ENCODE measurements at regions not wholly inside any gene's neighbourhood (a gene's known extent, or its start where the extent isn't known, plus 50 kb on each side); places are given as distances from the start of the nearest gene placed in this dataset.
"Not testable (repeated sequence)": the region's sequence is repeated elsewhere in the genome, so short reads cannot be mapped to it uniquely, and the experiment has no call there.

DNA sequence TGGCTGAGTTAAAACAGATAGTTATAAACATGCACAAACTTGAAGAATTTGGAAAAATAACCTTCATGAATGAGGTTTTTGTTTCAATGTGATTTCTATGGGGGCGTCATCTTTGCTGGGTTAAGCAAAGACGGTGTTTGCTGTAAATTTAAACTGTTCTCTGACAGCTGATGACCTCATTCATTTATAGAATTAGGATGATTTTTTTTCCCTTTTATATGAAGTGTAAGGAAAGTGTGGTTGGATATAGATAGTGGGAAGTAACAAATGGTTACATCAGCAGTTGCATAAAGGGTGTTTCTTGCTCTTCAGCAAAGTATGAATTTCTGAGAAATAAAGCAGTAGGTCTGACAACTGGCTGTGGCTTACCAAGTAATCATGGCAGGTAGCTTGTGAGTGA, 137.2 kb upstream of the CENPW start:
- intact Hi-C loops (cut with micrococcal nuclease), result no loop called here

DNA sequence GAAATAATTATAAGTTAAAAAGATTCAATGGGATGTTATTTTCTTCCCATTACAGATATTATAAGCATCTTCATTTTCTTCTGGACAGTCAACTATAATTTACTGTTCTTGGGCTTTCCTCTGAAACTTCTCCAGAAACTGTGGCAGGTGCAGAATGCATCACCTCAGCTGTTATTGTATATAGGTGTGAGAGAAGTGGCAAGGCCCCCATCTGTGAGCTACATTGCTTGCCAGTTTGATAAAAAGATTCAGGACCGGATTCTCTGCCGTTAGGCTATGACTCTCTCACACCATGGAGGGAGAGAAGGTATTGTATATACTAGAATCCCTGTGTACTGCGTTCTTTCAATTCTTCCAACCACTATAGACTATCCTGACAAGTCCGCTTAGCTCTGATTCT, 135.8 kb upstream of the CENPW start:
- intact Hi-C loops (cut with micrococcal nuclease), result no loop called here

DNA sequence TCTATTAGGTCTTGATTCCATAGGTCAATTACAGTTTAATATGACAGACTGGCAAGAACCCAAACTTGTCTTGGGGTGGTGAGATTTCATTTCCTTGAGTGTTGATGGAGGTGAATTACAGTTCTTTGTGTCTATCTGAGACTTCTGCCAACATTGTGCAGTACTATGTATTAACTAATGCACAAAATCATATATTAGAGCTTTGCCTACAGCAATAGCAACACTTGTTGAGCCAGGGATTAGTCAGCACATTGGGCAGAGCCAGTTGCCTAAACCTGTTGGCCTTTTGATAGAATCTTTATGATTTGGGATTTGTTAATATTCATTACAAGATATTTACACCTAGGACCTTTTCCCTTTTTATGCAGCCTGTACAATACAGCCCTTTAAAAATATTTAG, 135.3 kb upstream of the CENPW start:
- intact Hi-C loops (cut with micrococcal nuclease), result no loop called here

DNA sequence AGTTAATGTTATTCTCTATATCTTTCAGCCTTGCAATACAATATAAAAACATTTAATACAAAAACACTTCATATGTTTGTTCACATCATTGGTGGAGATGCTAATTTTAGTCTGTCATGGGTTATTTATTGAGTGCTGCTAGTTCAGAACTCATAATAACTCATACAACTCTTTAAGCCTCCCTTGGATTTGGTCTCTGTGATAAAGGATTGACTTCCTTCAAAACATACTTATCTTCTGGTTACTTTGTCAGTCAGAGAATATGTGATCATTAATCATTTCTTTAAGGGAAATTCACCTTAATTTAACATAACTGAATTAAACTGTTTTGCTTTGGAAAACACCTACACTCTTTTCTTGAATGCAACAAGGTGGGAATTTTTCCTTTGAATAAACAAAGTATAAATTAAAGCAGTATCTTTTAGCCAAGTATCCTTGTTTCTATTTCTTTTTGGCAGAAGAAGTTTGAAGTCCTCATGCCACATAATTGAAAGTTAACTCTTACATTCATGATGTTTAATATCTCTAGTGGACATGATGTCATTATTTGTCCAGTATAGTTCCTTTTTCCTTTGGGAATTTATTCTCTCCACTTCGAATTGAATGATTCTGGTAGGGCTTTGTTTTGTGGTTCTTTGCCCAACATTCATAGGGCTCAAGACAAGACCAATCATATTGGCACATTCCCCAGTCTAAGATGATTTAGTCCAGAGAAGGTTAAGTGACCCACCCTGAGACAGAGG, 133.2 kb upstream of the CENPW start:
- intact Hi-C loops (cut with micrococcal nuclease), result no loop called here

DNA sequence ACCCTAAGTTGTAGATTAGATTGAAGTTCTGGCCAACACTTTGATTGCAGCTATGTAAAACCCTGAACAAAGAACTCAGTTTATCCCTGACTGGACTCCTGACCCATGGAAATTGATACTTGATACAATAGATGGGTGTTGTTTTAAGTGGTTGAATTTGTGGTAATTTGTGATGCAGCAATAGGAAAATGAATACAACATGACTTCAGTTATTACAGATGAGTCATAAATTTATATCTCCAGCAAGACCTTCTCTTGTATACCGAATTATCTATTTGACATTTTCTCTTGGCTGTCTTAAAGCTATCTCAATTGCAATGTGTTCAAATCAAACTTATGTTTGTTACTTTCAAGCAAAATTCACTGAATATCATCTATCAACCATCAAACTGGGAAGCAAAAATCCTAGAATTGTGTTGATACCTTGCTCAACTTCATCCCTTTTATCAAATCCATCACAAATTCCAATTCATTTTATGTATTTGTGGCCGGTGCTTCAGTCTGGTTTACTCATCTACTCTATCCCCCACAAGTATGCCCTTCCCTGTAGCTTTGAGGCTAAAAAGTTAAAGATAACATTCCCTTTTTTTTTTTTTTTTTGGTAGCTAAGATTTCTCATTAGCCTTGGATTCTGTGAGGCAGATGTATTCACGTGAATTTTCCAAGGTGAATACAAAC, 129.4 kb upstream of the CENPW start:
- intact Hi-C loops (cut with micrococcal nuclease), result no loop called here

DNA sequence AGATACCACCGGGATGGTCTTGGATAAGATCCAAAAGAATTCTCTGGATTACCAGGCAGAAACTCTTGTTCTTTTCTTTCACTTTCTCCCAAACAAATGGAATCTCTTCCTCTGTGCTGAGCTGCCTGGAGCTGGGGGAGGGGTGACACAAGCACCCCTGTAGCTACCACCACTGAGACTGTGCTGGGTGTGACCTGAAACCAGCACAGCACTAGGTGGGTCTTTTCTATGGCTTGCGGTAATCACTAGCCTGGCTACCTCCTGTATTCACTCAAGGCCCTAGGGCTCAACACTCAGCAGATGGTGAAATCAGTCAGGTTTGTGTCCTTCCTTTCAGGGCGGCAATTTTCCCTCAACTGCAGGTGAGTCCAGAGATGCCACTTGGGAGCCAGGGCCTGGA, 122.4 kb upstream of the CENPW start:
- intact Hi-C loops (cut with micrococcal nuclease), result no loop called here

DNA sequence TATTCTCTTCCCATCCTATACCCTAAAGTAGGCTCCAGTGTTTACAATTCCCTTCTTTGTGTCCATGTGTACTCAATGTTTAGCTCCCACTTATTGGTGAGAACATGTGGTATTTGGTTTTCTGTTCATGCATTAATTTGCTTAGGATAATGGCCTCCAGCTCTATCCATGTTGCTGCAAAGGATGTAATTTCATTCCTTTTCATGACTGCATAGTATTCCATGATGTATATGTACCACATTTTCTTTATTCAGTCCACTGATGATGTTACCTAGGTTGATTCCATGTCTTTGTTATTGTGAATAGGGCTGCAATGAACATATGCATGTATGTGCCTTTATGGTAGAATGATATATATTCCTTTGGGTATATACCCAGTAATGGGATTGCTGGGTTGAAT, 119.0 kb upstream of the CENPW start:
- intact Hi-C loops (cut with micrococcal nuclease), result not testable (repeated sequence)

DNA sequence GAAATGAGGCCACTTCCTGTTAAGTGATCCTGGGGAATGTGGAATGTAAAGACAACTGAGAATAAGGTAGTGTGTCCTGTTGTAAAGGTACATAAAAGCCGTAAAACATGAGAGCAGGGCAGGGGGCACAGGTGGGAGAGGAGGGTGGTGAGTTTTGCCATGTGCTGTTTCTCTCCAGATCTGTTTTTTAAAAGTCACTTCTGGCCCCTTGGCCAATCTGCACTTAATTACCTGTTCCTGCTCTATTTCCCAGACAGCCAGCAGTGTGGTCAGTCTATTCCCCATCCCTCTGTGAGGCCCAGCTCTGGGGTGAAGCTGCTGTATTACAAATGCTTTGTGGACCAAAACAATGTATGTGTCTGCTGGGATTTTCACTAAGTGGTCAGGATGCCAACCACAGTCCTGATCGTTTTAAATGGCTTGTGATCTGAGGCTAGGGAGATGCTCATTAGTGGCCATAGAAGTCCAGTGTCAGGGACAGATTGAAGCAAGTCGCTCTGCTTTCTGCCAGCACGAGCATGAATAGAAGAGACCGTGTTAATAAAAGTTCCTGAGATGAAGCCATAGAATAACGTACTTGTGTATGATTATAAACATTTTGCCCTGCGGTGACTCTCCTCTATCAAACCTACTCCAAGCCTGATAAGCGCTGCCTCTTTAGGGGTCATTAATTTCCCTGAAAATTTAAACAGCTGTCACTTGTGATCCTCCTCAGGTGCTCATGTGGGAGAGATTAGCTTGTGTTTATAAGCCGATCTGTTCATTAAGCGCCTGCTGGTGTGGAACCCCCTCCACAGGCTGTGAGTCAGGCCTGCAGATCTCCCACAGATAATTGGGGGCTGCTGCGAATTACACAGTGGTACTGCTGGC, 111.8 kb upstream of the CENPW start:
- intact Hi-C loops (cut with micrococcal nuclease), result no loop called here

DNA sequence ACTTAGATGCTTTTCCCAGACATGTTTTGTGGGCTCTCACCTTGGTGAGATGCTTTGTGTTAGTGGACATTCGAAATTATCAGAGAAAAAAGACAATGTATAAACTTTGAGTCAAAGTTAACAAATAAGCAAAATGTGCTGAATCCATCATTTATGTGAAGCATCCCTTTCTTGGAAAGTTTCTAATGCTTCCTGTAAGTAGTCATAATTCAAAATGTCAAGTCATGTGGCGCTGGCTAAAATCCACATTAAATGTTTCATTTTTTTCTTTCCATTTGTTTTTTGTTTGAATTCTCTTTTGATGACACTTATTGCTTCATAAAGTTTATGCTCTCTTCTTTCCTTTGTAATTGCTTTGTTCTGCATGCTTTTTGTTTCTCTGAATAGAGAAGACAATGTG, 107.2 kb upstream of the CENPW start:
- intact Hi-C loops (cut with micrococcal nuclease), result no loop called here

DNA sequence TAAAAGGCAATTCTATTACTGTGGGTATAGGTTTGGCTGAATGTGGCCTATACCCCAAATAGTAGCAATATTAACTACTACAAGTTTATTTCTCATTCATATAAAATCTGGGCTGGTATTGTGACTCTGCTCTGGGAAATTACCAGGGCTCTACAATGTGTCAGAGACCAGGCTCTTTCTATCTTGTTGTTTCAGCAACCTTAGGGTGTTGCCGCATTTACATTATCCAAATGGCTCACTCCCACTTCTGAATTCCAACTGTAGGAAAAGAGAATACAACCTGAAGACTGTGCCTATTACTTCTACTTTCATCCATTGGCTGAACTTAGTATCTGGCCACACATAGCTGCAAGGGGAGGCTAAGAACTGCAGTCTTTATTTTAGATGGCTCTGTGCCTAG, 106.7 kb upstream of the CENPW start:
- intact Hi-C loops (cut with micrococcal nuclease), result no loop called here

DNA sequence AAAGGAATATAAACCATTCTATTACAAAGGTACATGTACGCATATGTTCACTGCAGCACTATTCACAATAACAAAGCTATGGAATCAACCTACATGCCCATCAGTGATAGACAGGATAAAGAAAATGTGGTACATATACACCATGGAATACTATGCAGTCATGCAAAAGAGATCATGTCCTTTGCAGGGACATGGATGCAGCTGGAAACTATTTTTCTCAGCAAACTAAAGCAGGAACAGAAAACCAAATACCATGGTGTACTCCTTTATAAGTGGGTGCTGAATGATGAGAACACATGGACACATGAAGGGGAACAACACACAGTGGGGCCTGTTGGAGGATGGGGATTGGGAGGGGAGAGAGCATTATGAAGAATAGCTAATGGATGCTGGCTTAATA, 104.6 kb upstream of the CENPW start:
- intact Hi-C loops (cut with micrococcal nuclease), result no loop called here

DNA sequence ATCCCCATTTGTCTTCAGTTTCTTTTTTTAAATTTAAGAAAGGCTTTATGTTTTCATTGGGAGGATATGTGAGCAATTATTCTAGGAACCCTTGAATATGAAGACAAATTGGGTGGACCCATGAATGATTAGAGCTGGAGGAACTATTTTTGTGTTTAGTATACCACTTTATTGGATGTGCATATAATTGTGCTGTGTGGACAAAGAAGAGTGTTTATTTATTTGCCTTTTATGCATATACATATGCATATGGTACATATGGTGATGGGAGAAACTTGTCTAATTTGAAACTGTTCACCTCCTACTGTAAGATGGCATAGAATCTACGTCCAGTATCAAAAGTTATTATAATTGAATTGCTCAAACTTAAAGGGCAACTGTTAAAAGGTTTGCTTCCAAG, 94.8 kb upstream of the CENPW start:
- intact Hi-C loops (cut with micrococcal nuclease), result no loop called here

DNA sequence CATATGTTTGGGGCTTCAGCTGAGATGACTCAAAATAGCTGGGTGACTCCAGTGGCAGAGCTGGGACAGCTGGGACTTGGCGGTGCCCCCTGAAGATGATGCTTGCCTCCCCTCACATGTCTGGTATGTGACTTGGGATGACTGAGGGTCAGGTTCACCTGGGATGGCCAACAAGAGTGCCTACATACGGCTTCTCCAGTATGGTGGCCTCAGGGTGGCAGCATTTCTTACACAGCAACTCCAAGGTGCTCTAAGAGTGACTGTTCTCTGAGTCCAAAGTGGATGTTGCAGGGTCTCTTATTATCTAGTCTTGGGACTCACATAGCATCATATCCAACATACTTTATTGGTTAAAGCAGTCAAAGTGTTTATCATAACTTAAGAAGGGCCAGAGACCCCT, 87.8 kb upstream of the CENPW start:
- intact Hi-C loops (cut with micrococcal nuclease), result no loop called here

DNA sequence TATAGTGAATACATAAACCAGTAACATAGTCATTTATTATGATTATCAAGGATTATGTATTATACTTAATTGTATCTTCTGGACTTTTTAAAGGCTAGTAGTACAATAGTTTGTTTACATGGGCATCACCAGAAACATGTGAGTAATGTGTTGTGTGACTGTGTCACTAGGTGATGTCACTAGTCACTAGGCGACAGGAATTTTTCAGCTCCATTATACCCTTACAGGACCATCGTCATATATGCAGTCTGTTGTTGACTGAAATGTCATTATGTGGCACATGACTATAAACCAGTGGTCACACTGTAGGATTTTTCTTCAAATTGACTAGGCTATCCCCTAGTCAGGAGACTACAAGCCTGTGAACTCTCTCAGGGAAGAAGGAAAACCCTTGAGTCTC, 86.5 kb upstream of the CENPW start:
- intact Hi-C loops (cut with micrococcal nuclease), result no loop called here

DNA sequence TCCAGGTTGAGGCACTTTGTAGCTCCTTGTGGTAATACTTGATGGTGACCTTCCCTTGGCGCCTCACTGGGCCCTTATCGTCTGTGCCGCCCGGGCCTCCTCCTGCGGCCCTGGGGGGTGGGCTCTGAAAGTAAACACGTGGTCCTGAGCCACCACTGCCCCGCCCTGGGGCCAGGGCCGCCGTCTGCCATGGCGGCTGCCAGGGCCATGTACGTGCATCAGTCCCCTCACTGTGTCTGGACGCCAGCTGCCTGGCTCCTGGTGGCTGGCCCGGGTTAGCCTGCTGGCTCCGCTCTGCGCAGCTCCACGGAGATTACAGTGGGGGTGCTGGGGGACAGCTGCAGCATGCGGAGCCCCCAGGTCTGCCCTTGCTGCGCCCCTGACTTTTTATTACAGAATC, 81.8 kb upstream of the CENPW start:
- intact Hi-C loops (cut with micrococcal nuclease), result no loop called here

DNA sequence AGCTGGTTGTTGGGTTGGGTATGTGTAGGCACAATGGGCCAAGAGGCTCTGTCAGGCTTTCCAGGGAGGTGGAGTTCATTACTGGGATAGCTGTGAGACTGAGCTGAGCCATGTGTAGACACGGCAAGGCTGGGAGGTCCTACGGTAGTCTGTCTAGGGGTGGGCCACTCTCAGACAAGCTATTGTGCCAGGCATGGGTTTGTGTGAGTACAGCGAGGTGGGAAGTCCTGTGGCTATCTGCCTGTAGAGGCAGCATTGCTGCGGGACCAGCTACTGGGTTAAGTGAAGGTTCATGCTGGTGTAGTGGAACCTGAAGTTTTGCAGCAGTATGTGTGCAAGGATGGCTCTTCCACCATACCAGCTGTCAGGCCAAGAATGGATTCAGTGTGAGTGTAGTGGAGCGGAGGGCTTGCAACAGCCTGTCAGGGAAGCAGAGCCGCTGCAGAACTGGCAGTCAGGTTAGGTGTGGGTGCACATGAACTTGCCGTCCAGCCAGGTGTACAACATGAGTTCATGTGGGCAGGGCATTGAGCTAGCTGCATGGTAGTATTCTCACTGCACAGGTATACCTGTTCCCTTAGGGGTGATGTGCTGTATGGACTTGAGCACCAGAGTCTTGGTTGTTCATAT, 78.0 kb upstream of the CENPW start:
- intact Hi-C loops (cut with micrococcal nuclease), result no loop called here

DNA sequence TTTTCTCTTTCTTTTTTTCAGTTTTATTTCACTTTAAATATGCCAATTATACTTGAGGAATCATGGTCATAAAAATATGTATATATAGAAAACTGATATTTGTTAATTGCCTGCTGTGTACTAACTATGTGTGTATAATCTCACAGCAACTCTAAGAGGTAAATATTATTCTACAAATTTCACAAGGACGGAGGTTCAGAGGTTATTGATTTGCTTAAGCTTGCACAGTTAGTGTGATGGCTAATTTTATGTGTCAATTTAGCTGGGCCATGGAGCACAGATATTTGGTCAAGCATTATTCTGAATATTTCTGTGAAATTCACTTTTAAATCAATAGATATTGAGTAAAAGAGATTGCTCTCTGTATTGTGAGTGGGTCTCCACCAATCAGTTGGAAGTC, 75.7 kb upstream of the CENPW start:
- intact Hi-C loops (cut with micrococcal nuclease), result no loop called here

DNA sequence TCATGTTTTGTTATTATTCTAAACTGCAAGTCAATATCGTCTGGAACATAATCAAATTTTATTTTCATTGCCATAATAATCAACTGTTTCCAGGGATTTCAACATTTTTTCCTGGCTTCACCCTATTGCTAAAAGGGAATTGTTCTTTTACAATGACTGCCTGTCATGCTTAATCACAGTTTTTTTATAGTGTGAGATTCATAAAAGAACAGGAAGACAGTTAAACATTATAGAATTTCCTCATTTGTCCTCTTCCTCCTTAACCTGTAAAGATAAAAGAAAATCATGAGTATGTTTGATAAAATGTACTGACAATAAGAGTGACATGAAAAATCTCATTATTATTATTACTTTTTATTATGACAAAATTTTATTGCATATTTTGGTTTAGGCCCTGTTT, 73.3 kb upstream of the CENPW start:
- intact Hi-C loops (cut with micrococcal nuclease), result no loop called here

DNA sequence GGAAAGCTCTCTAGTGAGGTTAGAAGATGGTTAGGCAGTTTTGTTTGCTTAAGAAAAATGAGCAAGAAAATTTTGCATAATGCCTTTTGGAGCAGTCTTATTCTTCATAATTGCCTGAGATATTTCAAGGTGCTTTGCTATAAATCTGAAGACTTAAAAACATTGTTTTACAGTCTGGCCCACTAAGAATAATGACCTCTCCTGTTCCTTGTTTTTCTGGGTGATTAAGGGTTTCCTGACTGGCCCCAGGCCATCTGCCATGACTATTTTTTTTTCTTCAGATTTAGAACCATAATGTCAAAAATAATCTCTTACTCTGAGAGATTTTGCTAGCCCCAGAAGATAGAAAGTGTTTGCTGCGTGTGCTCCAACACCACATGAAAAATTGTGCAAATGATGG, 72.3 kb upstream of the CENPW start:
- intact Hi-C loops (cut with micrococcal nuclease), result no loop called here

DNA sequence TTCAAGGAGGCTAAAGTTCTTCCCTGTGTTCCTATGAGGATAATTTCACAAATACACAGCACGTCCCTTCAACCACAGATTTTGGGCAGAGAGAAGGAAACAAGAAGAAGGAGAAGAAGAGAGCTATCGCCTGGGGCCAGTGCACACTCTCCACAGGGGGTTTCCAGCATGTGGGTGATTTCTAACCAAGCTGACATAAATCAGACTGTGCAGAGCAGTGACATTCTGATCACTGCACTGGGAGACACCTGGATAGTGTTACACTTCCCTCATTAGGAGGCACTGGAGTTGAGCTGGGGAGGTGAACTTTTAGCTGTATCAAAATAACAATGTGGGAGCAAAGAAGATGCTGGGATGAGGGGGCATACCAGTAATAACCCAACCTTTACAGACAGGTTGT, 71.8 kb upstream of the CENPW start:
- intact Hi-C loops (cut with micrococcal nuclease), result no loop called here

DNA sequence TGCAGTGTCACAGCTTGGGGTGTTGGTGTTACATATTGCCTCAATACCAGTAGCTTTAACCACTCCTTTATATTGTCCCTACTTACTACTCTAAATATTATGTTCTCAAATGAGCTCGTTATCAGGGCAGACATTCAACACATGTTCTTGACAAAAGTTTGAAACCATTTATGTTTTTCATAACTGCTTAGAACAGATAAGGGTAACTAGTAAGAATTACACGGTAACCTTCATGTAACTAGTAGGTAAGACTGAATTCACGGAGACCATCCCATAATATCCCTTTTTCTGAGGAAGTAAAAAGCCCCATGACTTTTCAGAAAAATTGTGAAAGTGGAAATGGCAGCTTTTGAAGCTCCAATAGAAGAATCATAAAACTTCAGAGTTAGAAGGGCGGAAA, 59.6 kb upstream of the CENPW start:
- intact Hi-C loops (cut with micrococcal nuclease), result no loop called here

DNA sequence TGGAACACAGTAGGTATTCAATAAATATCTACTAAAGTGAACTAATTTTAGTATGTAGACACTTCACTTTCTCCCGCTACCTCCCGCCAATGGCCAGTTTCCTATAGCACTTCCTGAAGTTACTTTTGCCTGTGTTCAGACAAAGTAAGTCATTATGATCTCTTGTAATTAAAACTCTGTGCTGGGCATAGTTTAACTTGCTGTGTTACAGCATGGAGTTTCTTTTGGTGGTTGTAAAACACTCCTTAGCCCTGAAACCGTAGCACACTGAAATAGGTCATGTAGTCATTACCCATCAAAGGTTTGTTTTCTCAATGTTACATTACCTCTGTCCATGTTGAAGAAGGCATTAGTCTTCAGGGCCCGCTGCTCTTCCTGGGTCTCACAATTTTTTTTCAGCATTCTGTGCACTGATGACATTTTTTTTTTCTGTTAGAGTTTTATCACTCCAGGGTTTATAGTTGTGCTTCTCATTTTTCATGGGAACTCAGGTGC, 54.0 kb upstream of the CENPW start:
- intact Hi-C loops (cut with micrococcal nuclease), result no loop called here

Measured in T-helper 2 cell treated with Interferon-gamma antibody and Interleukin-4, amounts not matched to agents 100 ng/mL and 5 ng/mL, for 36 hours (primary cell).